HG02678 (cell line): ENCODE measurements at regions not wholly inside any gene's neighbourhood (a gene's known extent, or its start where the extent isn't known, plus 50 kb on each side); places are given as distances from the start of the nearest gene placed in this dataset.
"Not testable (repeated sequence)": the region's sequence is repeated elsewhere in the genome, so short reads cannot be mapped to it uniquely, and the experiment has no call there.

Experiments used
- ATAC-seq: cut with Tn5 transposase; IDR thresholded peaks from one replicate; pipeline ENCODE4 v1.9.1; 2021; ENCODE audit warnings: mild to moderate bottlenecking, moderate library complexity; ENCODE audit not compliant: unreplicated experiment

- ATAC-seq: no peak
Observed at GRCh38 chr18:47682876-47683275, 247.6 kb downstream of the SMAD2 start.

DNA sequence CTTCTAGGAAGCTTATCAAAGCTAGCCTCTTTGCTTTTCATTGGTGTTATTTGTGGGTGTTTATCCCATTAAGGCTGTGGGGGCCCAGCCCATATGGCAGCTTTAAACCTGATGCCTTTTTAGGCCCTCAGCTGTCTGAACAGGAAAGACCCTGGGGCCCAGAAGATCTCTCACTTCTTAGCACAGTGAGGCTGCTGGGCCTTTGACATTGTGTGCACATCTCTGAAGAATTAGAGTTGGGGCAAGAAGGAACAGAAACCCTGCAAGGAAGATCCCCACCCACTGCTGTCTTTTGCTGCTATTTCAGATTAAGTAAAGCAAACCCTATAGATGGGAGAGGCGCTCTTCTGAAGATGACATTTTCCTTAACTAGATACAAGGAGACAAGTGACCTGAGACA lies 250.0 kb downstream of the SMAD2 start:
- ATAC-seq: peak; percentile 86

DNA sequence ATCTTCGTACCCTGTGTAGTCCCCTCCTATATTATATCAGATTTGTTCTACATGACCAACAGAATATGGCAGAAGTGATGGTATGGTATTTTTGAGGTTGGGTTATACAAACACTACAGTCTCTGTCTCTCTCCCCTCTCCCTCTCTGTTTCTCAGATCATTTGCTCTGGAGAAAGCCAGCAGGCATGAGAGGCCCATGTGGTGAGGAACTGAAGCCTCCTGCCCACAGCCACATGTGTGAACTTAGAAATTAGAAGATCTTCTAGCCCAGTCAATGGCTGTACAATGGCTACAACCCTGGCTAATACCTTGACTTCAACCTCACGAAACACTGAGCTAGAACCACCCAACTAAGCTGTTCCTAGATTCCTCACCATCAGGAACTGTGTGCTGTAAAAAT lies 250.6 kb downstream of the SMAD2 start:
- ATAC-seq: no peak

DNA sequence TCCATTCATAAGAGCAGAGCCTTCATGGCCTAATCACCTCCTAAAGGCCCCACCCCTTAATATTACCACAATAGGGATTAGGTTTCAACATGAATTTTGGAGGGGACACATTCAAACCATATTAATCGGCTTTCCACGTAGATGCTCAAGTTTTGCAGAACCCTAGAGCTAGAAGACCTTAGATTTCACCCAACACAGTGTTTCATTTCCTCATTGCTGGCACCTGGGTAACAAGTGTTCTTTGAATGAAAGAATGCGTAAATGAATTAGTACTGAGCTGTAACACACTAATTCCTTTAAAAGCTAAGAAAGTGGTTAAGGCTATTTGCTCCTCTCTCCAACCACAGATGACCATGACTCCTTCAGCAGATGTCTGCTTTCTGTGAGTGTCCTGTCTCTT lies 252.5 kb downstream of the SMAD2 start:
- no peak for ATAC-seq

- no peak for ATAC-seq
Observed at GRCh38 chr18:47669815-47670214, 260.6 kb downstream of the SMAD2 start.

GRCh38 chr18:47658498-47658897 lies 272.0 kb downstream of the SMAD2 start:
- ATAC-seq: no peak

DNA sequence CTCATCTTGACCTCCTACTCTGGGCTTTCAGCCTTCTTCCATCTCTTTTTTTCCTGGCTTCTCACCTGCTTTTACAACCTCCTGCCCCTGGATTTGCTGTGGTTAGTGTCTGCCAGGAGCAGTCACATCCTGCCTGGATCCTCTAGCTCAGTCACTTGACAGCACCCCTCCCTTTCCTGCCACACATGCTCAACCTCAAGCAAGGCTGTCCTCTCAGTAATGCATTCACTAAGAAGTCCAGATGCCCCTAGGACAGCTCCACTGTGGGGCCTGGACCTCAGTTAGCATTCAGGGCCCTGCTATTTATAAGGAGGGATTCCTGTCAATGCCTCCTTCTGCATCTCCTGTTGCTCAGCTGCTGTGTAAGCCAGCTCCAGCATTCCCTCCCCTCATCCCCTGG lies 275.5 kb downstream of the SMAD2 start:
- no peak for ATAC-seq

GRCh38 chr18:47644896-47645295 lies 285.6 kb downstream of the SMAD2 start:
- no peak for ATAC-seq

DNA sequence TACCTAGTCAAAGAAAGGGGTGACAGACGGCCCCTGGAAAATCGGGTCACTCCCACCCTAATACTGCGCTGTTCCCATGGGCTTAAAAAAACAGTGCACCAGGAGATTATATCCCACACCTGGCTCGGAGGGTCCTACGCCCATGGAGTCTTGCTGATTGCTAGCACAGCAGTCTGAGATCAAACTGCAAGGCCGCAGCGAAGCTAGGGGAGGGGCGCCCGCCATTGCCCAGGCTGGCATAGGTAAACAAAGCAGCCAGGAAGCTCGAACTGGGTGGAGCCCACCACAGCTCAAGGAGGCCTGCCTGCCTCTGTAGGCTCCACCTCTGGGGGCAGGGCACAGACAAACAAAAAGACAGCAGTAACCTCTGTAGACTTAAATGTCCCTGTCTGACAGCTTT lies 292.9 kb downstream of the SMAD2 start:
- ATAC-seq: not testable (repeated sequence)

- no peak for ATAC-seq
Observed at GRCh38 chr18:47635416-47635815, 295.0 kb downstream of the SMAD2 start.

GRCh38 chr18:47632970-47633635 lies 297.4 kb downstream of the SMAD2 start:
- ATAC-seq: no peak

GRCh38 chr18:47628893-47629292 lies 301.6 kb downstream of the SMAD2 start:
- no peak for ATAC-seq

DNA sequence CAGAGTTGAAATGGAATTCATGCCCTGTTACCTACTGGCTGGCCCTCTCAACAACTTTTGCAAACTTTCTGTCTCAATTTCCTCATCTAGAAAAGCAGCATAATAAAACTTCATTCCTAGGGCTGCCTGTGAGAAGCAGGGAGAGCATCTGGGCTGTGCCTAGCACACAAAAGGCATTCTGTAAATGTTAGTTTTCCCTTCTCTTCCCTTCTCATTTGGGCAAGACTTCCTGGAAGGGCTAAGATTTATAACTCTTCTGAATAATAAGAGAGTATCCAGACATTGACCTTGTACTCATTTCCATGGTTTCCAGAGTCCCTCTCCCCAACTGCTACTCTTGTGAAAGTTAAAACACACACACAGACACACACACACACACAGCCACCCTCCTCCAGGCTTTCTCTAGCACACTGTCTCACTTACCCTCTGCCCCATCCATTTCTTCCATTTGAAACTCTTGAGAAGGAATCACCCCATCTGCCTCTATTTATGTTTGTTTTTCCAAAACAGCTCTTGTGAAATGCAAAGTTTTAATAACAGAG lies 302.1 kb downstream of the SMAD2 start:
- no peak for ATAC-seq

GRCh38 chr18:47627030-47627429 lies 303.4 kb downstream of the SMAD2 start:
- no peak for ATAC-seq

DNA sequence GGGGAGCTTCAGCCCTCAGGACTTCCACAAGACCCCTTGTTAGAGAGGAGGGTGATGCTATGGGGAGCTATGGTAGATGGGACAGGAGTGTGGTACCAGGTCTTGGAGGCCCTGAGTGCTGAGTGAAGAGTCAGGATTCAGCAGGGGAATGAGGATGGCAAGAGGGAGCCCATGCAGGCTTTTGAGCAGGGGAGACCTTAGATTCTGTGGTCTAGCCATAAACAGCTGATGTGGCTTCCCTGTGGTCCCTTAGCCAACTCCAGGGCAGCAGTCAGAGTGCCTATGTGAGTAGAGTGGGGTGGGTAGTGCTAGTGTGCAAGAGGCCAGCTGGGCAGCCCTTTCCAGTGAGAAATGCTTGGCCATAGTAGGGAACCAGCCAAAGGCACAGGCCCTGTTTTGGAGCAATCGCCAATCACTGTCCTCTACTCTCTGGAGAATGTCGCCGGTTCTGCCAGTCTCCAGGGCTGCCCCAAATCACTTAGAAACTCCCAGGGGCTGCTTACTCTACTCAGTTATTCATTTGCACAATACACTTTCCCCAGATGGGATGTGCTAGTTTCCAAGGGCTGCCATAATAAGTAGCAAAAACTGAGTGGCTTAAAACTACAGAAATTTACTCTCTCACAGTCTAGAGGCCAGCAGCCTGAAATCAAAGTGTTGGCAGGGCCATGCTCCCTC lies 310.5 kb downstream of the SMAD2 start:
- ATAC-seq: no peak

DNA sequence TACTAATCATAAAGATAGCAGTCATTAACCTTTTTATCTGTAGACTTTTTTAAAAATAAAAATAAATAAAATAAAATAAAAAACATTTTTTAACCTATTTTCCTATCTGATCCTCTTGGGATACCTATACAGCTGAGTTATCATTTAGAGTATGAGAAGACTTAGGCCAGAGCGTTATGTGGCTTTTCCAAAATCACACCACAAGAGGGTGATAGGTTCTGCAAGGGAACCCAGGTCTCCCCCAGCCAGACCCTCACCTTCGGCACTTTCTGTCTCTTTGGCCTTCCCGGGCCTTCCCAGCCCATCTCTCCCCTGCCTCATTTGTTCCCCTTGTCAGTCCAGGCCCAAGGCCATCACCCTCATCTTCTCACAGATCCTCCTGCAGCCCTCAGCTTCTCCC lies 311.7 kb downstream of the SMAD2 start:
- ATAC-seq: no peak

- ATAC-seq: no peak
Observed at GRCh38 chr18:47615043-47615442, 315.4 kb downstream of the SMAD2 start.

DNA sequence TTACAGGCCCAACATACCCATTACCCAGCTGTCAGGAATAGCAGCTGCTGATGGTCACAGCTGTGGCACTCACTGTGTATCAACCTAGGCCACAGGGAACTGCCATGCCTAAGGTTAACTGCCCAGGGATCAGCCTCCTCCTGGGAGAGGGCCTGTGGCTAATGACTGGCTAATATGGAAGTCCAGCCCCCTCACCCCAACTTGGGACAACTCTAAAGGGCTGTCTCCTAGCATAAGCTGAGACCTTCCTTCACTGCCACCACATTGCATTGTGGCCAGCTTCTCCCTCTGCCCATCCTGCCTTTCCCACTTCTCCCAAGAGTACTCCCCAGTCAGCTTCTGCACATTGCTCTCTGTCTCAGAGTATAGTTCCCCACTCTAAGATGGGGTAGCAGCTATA lies 316.5 kb downstream of the SMAD2 start:
- no peak for ATAC-seq

GRCh38 chr18:47611649-47612048 lies 318.8 kb downstream of the SMAD2 start:
- ATAC-seq: no peak

- ATAC-seq: no peak
Observed at GRCh38 chr18:47606526-47606925, 323.9 kb downstream of the SMAD2 start.

DNA sequence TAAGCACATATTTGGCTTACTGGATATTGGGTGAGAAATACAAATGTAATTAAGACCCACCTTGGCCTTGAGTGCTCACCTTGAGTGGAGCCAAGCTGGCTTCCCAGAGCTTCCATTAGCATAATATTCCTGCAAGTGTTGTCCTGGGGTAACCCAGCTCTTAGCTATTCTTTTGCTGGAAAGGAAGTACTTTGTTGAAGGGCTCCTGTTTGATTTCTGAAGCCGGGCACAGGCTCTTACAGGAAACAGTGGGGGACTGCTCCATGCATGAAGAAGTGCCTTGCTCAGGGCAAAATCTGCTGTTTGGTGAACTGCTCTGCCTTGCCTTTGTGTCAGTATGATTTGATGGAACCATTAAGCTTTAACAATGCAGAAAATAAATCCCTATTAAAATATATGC lies 325.4 kb downstream of the SMAD2 start:
- ATAC-seq: no peak

DNA sequence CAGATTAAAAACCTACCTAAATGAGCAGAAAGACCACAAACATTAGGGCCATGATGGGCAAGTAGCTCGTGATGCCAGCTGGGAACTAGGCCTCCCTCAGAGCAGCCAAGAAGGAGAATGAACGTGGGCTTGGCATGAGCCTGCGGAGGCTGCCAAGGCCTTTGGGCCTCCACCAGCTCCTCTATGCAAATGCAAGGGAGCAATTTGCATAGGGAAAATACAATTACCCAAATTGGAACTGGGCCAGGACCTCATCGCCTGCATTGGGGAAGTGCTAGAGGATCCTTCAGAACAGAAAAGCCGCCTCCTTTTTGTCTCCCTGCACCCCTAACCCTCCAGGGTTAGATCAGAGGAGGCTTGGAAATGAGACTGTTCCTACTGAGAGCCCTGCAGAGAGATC lies 326.4 kb downstream of the SMAD2 start:
- no peak for ATAC-seq

GRCh38 chr18:47603158-47603557 lies 327.3 kb downstream of the SMAD2 start:
- no peak for ATAC-seq
